OCI-LY1 (cell line): ENCODE measurements at regions not wholly inside any gene's neighbourhood (a gene's known extent, or its start where the extent isn't known, plus 50 kb on each side); places are given as distances from the start of the nearest gene placed in this dataset.

ENCODE experiments used
- EZH2 ChIP-seq: fragments of 200-600 bp; sonication (generic), shearing (Covaris generic); IDR thresholded peaks from 2 replicates; pipeline ENCODE4 v1.8.0; 2017; ENCODE audit warnings: borderline replicate concordance, mixed run types, mild to moderate bottlenecking, antibody characterized with exemption, low read length, moderate library complexity, mixed read lengths
- TF ChIP-seq, protein P1 (sequence below): fragments of 200-600 bp; sonication (generic), shearing (Covaris generic); IDR thresholded peaks from 2 replicates; pipeline ENCODE4 v1.5.1; 2017; ENCODE audit warnings: mild to moderate bottlenecking, antibody characterized with exemption, low read length, moderate library complexity, mixed read lengths

DNA sequence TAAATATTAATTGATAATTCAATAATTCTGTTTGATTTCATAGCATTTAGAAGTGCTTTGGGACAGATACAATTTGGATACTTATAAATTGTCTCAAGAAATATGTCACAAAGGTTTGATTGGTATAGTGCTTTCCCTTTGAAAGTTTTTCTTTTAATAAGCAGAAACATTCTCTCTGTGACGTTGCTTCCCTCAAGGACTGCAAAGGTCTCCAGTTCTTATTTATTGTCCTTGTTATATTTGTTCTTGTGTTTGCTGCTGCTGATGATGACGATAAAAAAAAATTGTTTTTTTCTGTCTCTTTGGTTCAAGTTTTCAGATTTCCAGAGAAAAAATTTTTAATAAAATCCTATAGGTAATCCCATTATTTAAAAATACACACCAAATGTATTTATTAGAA lies 176.3 kb upstream of the CLEC14A start:
- TF ChIP-seq, protein P1, sequence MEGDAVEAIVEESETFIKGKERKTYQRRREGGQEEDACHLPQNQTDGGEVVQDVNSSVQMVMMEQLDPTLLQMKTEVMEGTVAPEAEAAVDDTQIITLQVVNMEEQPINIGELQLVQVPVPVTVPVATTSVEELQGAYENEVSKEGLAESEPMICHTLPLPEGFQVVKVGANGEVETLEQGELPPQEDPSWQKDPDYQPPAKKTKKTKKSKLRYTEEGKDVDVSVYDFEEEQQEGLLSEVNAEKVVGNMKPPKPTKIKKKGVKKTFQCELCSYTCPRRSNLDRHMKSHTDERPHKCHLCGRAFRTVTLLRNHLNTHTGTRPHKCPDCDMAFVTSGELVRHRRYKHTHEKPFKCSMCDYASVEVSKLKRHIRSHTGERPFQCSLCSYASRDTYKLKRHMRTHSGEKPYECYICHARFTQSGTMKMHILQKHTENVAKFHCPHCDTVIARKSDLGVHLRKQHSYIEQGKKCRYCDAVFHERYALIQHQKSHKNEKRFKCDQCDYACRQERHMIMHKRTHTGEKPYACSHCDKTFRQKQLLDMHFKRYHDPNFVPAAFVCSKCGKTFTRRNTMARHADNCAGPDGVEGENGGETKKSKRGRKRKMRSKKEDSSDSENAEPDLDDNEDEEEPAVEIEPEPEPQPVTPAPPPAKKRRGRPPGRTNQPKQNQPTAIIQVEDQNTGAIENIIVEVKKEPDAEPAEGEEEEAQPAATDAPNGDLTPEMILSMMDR, result no peak
- no peak for TF ChIP-seq EZH2
